GM23338 (cell line): ENCODE measurements at regions not wholly inside any gene's neighbourhood (a gene's known extent, or its start where the extent isn't known, plus 50 kb on each side); places are given as distances from the start of the nearest gene placed in this dataset.

Experiments used
- ATAC-seq: fragments of 200-7000 bp; cut with Tn5 transposase; 3 replicates; pipeline ENCODE4 v1.9.1; 2020
- DNase-seq: peaks from one replicate; pipeline ENCODE4 v3.0.0-alpha.2; 2015; ENCODE audit warnings: low spot score
- H2AFZ ChIP-seq: fragments of 200-600 bp; sonication (generic); 2 replicates; pipeline ENCODE4 v1.8.0; 2016; ENCODE audit warnings: antibody characterized with exemption, mild to moderate bottlenecking, moderate library complexity
- H3F3A ChIP-seq: fragments of 200-600 bp; sonication (generic); replicated peaks from 2 replicates; pipeline ENCODE4 v1.8.0; 2017; ENCODE audit warnings: antibody characterized with exemption, mixed run types, low read depth
- H3K27ac ChIP-seq: fragments of 200-600 bp; sonication (generic); 2 replicates; pipeline ENCODE4 v1.6.1; 2016; ENCODE audit warnings: low read depth
- H3K27me3 ChIP-seq: fragments of 200-600 bp; sonication (generic); 2 replicates; pipeline ENCODE4 v1.8.0; 2016; ENCODE audit warnings: mild to moderate bottlenecking, mixed run types, moderate library complexity; ENCODE audit not compliant: insufficient read depth
- H3K36me3 ChIP-seq: fragments of 200-600 bp; sonication (generic); 2 replicates; pipeline ENCODE4 v1.8.0; 2016; ENCODE audit warnings: mild to moderate bottlenecking; ENCODE audit not compliant: insufficient read depth
- H3K4me1 ChIP-seq: fragments of 200-600 bp; sonication (generic); 2 replicates; pipeline ENCODE4 v1.8.0; 2016; ENCODE audit warnings: mild to moderate bottlenecking, moderate library complexity; ENCODE audit not compliant: insufficient read depth
- H3K4me2 ChIP-seq: fragments of 200-600 bp; sonication (generic); 2 replicates; pipeline ENCODE4 v1.7.1; 2017; ENCODE audit warnings: mixed run types
- H3K4me3 ChIP-seq: fragments of 200-600 bp; sonication (generic); 2 replicates; pipeline ENCODE4 v1.6.1; 2016; ENCODE audit warnings: mixed run types
- H3K79me2 ChIP-seq: fragments of 200-600 bp; sonication (generic); replicated peaks from 2 replicates; pipeline ENCODE4 v1.8.0; 2017; ENCODE audit warnings: mild to moderate bottlenecking; ENCODE audit not compliant: insufficient read depth
- H3K9me2 ChIP-seq: fragments of 200-600 bp; sonication (generic); 2 replicates; pipeline ENCODE4 v1.8.0; 2017; ENCODE audit not compliant: insufficient read depth
- H4K20me1 ChIP-seq: fragments of 200-600 bp; sonication (generic); replicated peaks from 2 replicates; pipeline ENCODE4 v1.8.0; 2017; ENCODE audit warnings: mild to moderate bottlenecking; ENCODE audit not compliant: insufficient read depth
- H3K27ac Mint-ChIP-seq: 2 replicates; pipeline ENCODE4 v1.8.0; 2020; ENCODE audit warnings: inconsistent platforms, mild to moderate bottlenecking, moderate library complexity, mixed read lengths
- H3K27me3 Mint-ChIP-seq: 3 replicates; pipeline ENCODE4 v1.8.0; 2022; ENCODE audit warnings: low read depth, mild to moderate bottlenecking, moderate library complexity, mixed read lengths, inconsistent platforms; ENCODE audit not compliant: insufficient read depth, poor library complexity
- H3K36me3 Mint-ChIP-seq: 3 replicates; pipeline ENCODE4 v1.8.0; 2021; ENCODE audit warnings: low read depth, mild to moderate bottlenecking, inconsistent platforms, moderate library complexity, mixed read lengths
- H3K4me1 Mint-ChIP-seq: 3 replicates; pipeline ENCODE4 v1.8.0; 2020; ENCODE audit warnings: mild to moderate bottlenecking, inconsistent platforms, mixed read lengths
- H3K4me3 Mint-ChIP-seq: 3 replicates; pipeline ENCODE4 v1.8.0; 2021; ENCODE audit warnings: moderate library complexity, mild to moderate bottlenecking, inconsistent platforms, mixed read lengths
- H3K9me3 Mint-ChIP-seq: 3 replicates; pipeline ENCODE4 v1.8.0; 2020; ENCODE audit warnings: moderate library complexity, mild to moderate bottlenecking, inconsistent platforms, mixed read lengths
- POLR2AphosphoS5 ChIP-seq: IDR thresholded peaks from 2 replicates; pipeline ENCODE4 v1.6.1; 2016; ENCODE audit warnings: antibody characterized with exemption, low read depth
- REST ChIP-seq: IDR thresholded peaks from one replicate; pipeline ENCODE4 v1.6.1; 2018; ENCODE audit warnings: antibody characterized with exemption; ENCODE audit not compliant: unreplicated experiment
- STAT1 ChIP-seq: IDR thresholded peaks from one replicate; pipeline ENCODE4 v1.6.1; 2016; ENCODE audit warnings: antibody characterized with exemption; ENCODE audit not compliant: unreplicated experiment
- TF ChIP-seq, protein P1 (sequence below): fragments of 250-450 bp; sonication (Bioruptor Pico); IDR thresholded peaks from 2 replicates; pipeline ENCODE4 v1.5.0; 2020; ENCODE audit warnings: mild to moderate bottlenecking, moderate library complexity

DNA sequence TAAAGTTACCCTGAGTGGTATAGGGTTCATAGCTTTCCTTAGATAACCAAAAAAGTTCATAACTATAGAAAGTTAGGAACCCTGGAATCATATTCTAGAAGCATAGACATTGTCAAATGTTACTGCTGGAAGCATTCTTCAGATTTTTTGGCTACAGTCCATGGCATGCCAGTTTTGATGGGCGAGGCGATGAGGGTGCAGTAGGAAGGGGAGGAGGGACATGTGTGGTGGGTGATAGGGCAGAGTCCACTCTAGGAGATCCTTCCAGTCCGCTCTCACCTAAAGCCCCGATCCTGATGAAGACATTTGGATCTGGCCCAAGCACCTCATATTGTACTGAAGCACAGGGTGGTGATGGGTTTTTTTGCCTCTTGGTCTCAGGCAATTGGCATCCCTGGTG, 91.8 kb downstream of the HRH4 start (continued):
- TF ChIP-seq, protein P1, sequence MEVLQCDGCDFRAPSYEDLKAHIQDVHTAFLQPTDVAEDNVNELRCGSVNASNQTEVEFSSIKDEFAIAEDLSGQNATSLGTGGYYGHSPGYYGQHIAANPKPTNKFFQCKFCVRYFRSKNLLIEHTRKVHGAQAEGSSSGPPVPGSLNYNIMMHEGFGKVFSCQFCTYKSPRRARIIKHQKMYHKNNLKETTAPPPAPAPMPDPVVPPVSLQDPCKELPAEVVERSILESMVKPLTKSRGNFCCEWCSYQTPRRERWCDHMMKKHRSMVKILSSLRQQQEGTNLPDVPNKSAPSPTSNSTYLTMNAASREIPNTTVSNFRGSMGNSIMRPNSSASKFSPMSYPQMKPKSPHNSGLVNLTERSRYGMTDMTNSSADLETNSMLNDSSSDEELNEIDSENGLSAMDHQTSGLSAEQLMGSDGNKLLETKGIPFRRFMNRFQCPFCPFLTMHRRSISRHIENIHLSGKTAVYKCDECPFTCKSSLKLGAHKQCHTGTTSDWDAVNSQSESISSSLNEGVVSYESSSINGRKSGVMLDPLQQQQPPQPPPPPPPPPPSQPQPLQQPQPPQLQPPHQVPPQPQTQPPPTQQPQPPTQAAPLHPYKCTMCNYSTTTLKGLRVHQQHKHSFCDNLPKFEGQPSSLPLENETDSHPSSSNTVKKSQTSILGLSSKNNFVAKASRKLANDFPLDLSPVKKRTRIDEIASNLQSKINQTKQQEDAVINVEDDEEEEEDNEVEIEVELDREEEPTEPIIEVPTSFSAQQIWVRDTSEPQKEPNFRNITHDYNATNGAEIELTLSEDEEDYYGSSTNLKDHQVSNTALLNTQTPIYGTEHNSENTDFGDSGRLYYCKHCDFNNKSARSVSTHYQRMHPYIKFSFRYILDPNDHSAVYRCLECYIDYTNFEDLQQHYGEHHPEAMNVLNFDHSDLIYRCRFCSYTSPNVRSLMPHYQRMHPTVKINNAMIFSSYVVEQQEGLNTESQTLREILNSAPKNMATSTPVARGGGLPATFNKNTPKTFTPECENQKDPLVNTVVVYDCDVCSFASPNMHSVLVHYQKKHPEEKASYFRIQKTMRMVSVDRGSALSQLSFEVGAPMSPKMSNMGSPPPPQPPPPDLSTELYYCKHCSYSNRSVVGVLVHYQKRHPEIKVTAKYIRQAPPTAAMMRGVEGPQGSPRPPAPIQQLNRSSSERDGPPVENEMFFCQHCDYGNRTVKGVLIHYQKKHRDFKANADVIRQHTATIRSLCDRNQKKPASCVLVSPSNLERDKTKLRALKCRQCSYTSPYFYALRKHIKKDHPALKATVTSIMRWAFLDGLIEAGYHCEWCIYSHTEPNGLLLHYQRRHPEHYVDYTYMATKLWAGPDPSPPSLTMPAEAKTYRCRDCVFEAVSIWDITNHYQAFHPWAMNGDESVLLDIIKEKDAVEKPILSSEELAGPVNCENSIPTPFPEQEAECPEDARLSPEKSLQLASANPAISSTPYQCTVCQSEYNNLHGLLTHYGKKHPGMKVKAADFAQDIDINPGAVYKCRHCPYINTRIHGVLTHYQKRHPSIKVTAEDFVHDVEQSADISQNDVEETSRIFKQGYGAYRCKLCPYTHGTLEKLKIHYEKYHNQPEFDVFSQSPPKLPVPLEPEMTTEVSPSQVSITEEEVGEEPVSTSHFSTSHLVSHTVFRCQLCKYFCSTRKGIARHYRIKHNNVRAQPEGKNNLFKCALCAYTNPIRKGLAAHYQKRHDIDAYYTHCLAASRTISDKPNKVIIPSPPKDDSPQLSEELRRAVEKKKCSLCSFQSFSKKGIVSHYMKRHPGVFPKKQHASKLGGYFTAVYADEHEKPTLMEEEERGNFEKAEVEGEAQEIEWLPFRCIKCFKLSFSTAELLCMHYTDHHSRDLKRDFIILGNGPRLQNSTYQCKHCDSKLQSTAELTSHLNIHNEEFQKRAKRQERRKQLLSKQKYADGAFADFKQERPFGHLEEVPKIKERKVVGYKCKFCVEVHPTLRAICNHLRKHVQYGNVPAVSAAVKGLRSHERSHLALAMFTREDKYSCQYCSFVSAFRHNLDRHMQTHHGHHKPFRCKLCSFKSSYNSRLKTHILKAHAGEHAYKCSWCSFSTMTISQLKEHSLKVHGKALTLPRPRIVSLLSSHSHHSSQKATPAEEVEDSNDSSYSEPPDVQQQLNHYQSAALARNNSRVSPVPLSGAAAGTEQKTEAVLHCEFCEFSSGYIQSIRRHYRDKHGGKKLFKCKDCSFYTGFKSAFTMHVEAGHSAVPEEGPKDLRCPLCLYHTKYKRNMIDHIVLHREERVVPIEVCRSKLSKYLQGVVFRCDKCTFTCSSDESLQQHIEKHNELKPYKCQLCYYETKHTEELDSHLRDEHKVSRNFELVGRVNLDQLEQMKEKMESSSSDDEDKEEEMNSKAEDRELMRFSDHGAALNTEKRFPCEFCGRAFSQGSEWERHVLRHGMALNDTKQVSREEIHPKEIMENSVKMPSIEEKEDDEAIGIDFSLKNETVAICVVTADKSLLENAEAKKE: no peak
- TF ChIP-seq STAT1: no peak

DNA sequence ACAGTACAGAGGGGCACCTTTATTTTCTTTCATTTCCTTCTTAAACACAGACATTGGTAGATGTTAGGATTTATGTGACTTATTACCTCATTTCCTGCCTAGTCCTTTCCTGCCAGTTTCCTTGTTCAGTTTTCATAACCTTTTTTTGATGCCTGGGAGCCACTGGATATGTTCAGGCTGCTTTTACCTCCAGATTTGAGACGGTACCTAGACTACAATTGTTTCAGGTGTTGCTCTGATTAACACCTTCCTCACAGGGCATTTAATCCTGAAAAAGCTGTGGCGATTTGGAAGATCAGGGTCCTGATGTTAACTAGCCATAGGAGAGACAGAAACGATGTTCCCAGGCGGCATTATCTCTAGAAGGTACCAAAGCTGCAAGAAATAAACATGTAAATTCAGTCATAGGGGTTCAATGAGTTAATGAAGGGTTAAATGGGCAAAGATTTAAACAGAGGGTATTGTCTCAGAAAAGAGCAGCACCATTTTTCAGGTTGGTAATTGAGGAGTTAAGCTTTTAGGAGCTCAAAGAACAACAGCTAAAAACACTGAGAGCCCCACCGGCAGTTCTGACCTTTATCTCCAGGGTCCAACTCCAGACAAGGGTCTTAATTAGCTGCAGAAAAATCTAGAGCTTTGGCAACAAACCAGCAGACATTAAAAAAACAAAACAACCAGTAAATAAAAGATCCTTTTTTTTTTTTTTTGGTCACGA, 93.3 kb downstream of the HRH4 start:
- Histone ChIP-seq H3K4me3 (no peak overlapping the region), H2AFZ (peak overlapping the region; percentile 96)
- ATAC-seq: no peak
- TF ChIP-seq, protein P1: no peak
- no peak for TF ChIP-seq REST
- no peak for TF ChIP-seq POLR2AphosphoS5

More for the DNA sequence above, 93.3 kb downstream of the HRH4 start:
- Histone ChIP-seq H3K36me3 (no peaks in the 10 kb centered on the region), H3K4me1 (peaks cover 12% of the 10 kb centered on the region), H3K9me2 (0 out of 2 replicates have a peak, but pooled peaks cover 5% of the 10 kb centered on the region), H3K27ac (no peak overlapping the region), H3K79me2 (no peaks in the 10 kb centered on the region), H3F3A (no peaks in the 10 kb centered on the region), H4K20me1 (no peaks in the 10 kb centered on the region), H3K27me3 (no peaks in the 10 kb centered on the region), H3K4me2 (no peak overlapping the region)
- Mint-ChIP-seq H3K27me3 (no peaks in the 10 kb centered on the region), H3K36me3 (no peaks in the 10 kb centered on the region), H3K27ac (no peak overlapping the region; the same call in 1 of the 2 replicates), H3K9me3 (no peaks in the 10 kb centered on the region), H3K4me3 (no peak overlapping the region), H3K4me1 (peaks cover 9% of the 10 kb centered on the region; the same call in 2 of the 3 replicates)
- no peak for DNase-seq
